ENCODE measurements at regions not wholly inside any gene's neighbourhood (a gene's known extent, or its start where the extent isn't known, plus 50 kb on each side); places are given as distances from the start of the nearest gene placed in this dataset.
"Not testable (repeated sequence)": the region's sequence is repeated elsewhere in the genome, so short reads cannot be mapped to it uniquely, and the experiment has no call there.

- Mint-ChIP-seq H3K27me3 (ENCODE audit: unreplicated experiment) (peaks cover 1% of the 10 kb centered on the region), H3K4me1 (ENCODE audit: low read depth, unreplicated experiment) (no peaks in the 10 kb centered on the region), H3K27ac (ENCODE audit: unreplicated experiment) (no peak overlapping the region), H3K36me3 (ENCODE audit: unreplicated experiment) (no peaks in the 10 kb centered on the region), H3K4me3 (ENCODE audit: unreplicated experiment) (no peak overlapping the region), H3K9me3 (ENCODE audit: unreplicated experiment) (peaks cover 1% of the 10 kb centered on the region)
- no peak for TF ChIP-seq CTCF (IDR thresholded peaks at IDR 0.05; ENCODE audit: partially characterized antibody, unreplicated experiment)
- no peak for DNase-seq
Observed at GRCh38 chr3:152642658-152643057, 192.3 kb upstream of the P2RY1 start.

GRCh38 chr3:152644478-152644877, 190.5 kb upstream of the P2RY1 start:
- H3K4me3 Mint-ChIP-seq (ENCODE audit: unreplicated experiment) = no peak overlapping the region
- DNase-seq = no peak
- H3K27me3 Mint-ChIP-seq (ENCODE audit: unreplicated experiment) = peaks cover 1% of the 10 kb centered on the region
- no peak for TF ChIP-seq CTCF (IDR thresholded peaks at IDR 0.05; ENCODE audit: partially characterized antibody, unreplicated experiment)
- H3K4me1 Mint-ChIP-seq (ENCODE audit: low read depth, unreplicated experiment) = no peaks in the 10 kb centered on the region
- H3K27ac Mint-ChIP-seq (ENCODE audit: unreplicated experiment) = no peak overlapping the region
- peaks cover 1% of the 10 kb centered on the region for H3K9me3 Mint-ChIP-seq (ENCODE audit: unreplicated experiment)
- H3K36me3 Mint-ChIP-seq (ENCODE audit: unreplicated experiment) = no peaks in the 10 kb centered on the region

GRCh38 chr3:152646004-152646403, 188.9 kb upstream of the P2RY1 start:
- no peaks in the 10 kb centered on the region for H3K4me1 Mint-ChIP-seq (ENCODE audit: low read depth, unreplicated experiment)
- H3K36me3 Mint-ChIP-seq (ENCODE audit: unreplicated experiment) = no peaks in the 10 kb centered on the region
- H3K4me3 Mint-ChIP-seq (ENCODE audit: unreplicated experiment) = no peak overlapping the region
- DNase-seq = no peak
- H3K9me3 Mint-ChIP-seq (ENCODE audit: unreplicated experiment) = peaks cover 1% of the 10 kb centered on the region
- no peak overlapping the region for H3K27ac Mint-ChIP-seq (ENCODE audit: unreplicated experiment)
- TF ChIP-seq CTCF (IDR thresholded peaks at IDR 0.05; ENCODE audit: partially characterized antibody, unreplicated experiment) = no peak
- H3K27me3 Mint-ChIP-seq (ENCODE audit: unreplicated experiment) = peaks cover 1% of the 10 kb centered on the region

GRCh38 chr3:152650177-152650576, 184.8 kb upstream of the P2RY1 start:
- Mint-ChIP-seq H3K9me3 (ENCODE audit: unreplicated experiment) (peaks cover 1% of the 10 kb centered on the region), H3K36me3 (ENCODE audit: unreplicated experiment) (no peaks in the 10 kb centered on the region), H3K27me3 (ENCODE audit: unreplicated experiment) (peaks cover 1% of the 10 kb centered on the region), H3K4me1 (ENCODE audit: low read depth, unreplicated experiment) (no peaks in the 10 kb centered on the region), H3K27ac (ENCODE audit: unreplicated experiment) (no peak overlapping the region), H3K4me3 (ENCODE audit: unreplicated experiment) (no peak overlapping the region)
- no peak for TF ChIP-seq CTCF (IDR thresholded peaks at IDR 0.05; ENCODE audit: partially characterized antibody, unreplicated experiment)
- DNase-seq = no peak

GRCh38 chr3:152650923-152651322, 184.0 kb upstream of the P2RY1 start:
- not testable (repeated sequence) for H3K9me3 Mint-ChIP-seq (ENCODE audit: unreplicated experiment); H3K27me3 Mint-ChIP-seq (ENCODE audit: unreplicated experiment); DNase-seq; H3K4me1 Mint-ChIP-seq (ENCODE audit: low read depth, unreplicated experiment); H3K4me3 Mint-ChIP-seq (ENCODE audit: unreplicated experiment); H3K27ac Mint-ChIP-seq (ENCODE audit: unreplicated experiment); H3K36me3 Mint-ChIP-seq (ENCODE audit: unreplicated experiment)

Measured in glutamatergic neuron (in vitro differentiated cells).